ENCODE measurements at regions not wholly inside any gene's neighbourhood (a gene's known extent, or its start where the extent isn't known, plus 50 kb on each side); places are given as distances from the start of the nearest gene placed in this dataset.

DNA sequence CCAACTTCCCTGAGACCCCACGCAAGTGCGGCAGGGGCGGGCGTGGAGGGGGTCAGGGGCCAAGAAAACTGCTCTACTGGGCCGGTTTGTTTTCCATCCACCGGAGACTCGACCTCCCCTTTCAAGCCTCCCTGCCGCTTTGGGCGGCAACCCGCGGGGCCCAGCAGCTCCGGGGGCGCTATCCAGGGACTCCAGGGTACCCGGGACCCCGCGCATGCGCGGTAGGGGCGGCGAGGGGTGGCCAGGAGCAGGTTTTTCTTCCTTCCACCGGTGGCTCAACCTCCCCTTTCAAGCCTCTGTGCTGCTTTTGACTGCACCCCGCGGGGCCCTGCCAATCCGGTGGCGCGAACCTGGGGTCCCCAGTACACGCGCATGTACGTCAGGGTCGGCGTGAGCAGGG is 323.5 kb downstream of the ALG10 start:
- Histone ChIP-seq H3K4me1 (no peaks in the 10 kb centered on the region), H3K27me3 (no peaks in the 10 kb centered on the region), H3K4me3 (no peak overlapping the region), H3K27ac (no peak overlapping the region), H3K36me3 (replicated peaks in 1 of 2; ENCODE audit: insufficient read depth in 1 of 2, low read depth in 2 of 2) (no peaks in the 10 kb centered on the region), H3K9me3 (peaks cover 0 to 17% (median 0%) of the 10 kb centered on the region in 3 donors)
- no peak for TF ChIP-seq CTCF (IDR thresholded peaks at IDR 0.05)
- TF ChIP-seq POLR2A (IDR thresholded peaks at IDR 0.05): no peak
- DNase-seq: no peak
- 21 to 27% methylated on average over 20 to 31 of the region's 31 CpGs for WGBS, 2 donors
- ATAC-seq: no peak
- intact Hi-C loops (cut with DNase I): no loop called here

DNA sequence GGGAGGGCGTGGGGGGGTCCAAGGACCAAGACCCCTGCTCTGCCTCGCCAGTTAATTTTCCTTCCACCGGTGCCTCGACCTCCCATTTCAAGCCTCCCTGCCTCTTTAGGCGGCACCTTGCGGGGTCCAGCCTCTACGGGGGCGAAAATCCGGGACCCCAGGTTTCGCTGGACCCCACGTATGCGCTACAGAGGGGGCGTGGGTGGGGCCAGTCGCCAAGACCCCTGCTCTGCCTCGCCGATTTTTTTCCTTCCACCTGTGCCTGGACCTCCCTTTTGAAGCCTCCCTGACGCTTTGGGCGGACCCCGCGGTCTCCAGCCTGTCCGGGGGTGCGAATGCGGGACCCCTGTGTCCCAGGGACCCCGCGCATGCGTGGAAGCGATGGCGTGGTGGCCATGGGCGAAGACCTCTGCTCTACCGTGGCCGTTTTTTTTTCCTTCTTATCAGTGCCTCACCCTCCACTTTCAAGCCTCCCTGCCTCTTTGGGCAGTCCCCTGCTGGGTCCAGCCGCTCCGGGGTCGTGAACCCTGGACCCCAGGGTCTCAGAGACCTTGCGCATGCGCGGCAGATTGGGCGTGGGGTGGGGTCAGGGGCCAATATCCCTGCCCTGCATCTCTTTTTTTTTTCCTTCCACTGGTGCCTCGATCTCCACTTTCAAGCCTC is 324.2 kb downstream of the ALG10 start:
- WGBS, 2 donors: 37 to 45% methylated on average over 18 to 39 of the region's 39 CpGs
- Histone ChIP-seq H3K36me3 (replicated peaks in 1 of 2; ENCODE audit: insufficient read depth in 1 of 2, low read depth in 2 of 2) (no peaks in the 10 kb centered on the region), H3K27me3 (no peaks in the 10 kb centered on the region), H3K4me3 (no peak overlapping the region), H3K9me3 (peaks cover 0 to 17% (median 0%) of the 10 kb centered on the region in 3 donors), H3K27ac (no peak overlapping the region), H3K4me1 (no peaks in the 10 kb centered on the region)
- TF ChIP-seq POLR2A (IDR thresholded peaks at IDR 0.05) (no peak), CTCF (IDR thresholded peaks at IDR 0.05) (no peak)
- intact Hi-C loops (cut with DNase I): no loop called here
- ATAC-seq (no peak), DNase-seq (no peak)

DNA sequence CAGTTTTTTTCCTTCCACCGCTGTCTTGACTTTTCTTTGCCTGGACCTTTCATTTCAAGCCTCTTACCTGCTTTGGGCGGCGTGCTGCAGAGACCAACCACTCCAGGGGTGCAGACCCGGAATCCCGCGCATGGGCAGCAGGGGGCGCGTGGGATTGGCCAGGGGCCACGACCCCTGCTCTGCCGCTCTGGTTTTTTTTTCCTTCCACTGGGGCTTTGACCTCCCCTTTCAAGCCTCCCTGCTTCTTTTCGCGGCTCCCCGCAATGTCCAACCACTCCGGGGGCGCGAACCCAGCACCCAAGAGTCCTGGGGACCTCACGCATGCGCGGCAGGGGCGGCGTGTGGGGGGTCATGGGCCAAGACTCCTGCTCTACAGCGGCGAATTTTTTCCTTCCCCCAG is 325.1 kb downstream of the ALG10 start:
- ATAC-seq (no peak), DNase-seq (no peak)
- Histone ChIP-seq H3K9me3 (peaks cover 0 to 17% (median 0%) of the 10 kb centered on the region in 3 donors), H3K27me3 (no peaks in the 10 kb centered on the region), H3K36me3 (replicated peaks in 1 of 2; ENCODE audit: insufficient read depth in 1 of 2, low read depth in 2 of 2) (no peaks in the 10 kb centered on the region), H3K4me1 (no peaks in the 10 kb centered on the region), H3K4me3 (no peak overlapping the region), H3K27ac (no peak overlapping the region)
- 43 to 44% methylated on average over 20 to 23 of the region's 23 CpGs for WGBS, 2 donors
- intact Hi-C loops (cut with DNase I): no loop called here
- TF ChIP-seq CTCF (IDR thresholded peaks at IDR 0.05): no peak

DNA sequence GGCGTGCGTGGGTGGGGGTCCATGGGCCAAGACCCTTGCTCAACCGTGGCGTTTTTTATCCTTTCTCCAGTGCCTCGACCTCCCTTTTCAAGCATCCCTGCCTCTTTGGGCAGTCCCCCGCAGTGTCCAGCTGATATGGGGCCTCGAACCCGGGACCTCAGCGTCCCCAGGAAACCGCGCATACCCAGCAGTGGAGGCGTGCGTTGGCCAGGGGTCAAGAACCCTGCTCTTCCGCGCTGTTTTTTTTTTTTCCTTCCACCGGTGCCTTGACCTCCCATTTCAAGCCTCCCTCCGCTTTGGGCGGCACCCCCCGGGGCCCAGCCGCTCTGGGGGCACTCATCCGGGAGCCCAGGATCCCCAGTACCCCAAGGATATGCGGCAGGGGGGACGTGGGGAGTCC is 325.8 kb downstream of the ALG10 start:
- 57 to 60% methylated on average over 18 to 23 of the region's 23 CpGs for WGBS, 2 donors
- Histone ChIP-seq H3K4me1 (no peaks in the 10 kb centered on the region), H3K4me3 (no peak overlapping the region), H3K27ac (no peak overlapping the region), H3K27me3 (no peaks in the 10 kb centered on the region), H3K9me3 (peaks cover 0 to 17% (median 0%) of the 10 kb centered on the region in 3 donors), H3K36me3 (replicated peaks in 1 of 2; ENCODE audit: insufficient read depth in 1 of 2, low read depth in 2 of 2) (no peaks in the 10 kb centered on the region)
- ATAC-seq (no peak), DNase-seq (no peak)
- intact Hi-C loops (cut with DNase I): no loop called here
- no peak for TF ChIP-seq CTCF (IDR thresholded peaks at IDR 0.05)
- TF ChIP-seq POLR2A (IDR thresholded peaks at IDR 0.05): no peak

Data from body of pancreas (tissue), 4 donors.